Mucosa of descending colon (tissue), 3 donors: ENCODE measurements at regions not wholly inside any gene's neighbourhood (a gene's known extent, or its start where the extent isn't known, plus 50 kb on each side); places are given as distances from the start of the nearest gene placed in this dataset.

Experiments
- ATAC-seq: fragments of 200-7000 bp; cut with Tn5 transposase; one replicate; pipeline ENCODE4 v1.9.1; 2020; ENCODE audit warnings: mild to moderate bottlenecking, moderate library complexity
- DNase-seq, 3 donors: peaks; one replicate each; pipeline ENCODE4 v3.0.0-alpha.2; 2020
- H3K36me3 ChIP-seq: fragments of 200-600 bp; one replicate; pipeline ENCODE4 v1.8.0; 2021; ENCODE audit warnings: low read depth, mild to moderate bottlenecking
- H3K4me1 ChIP-seq: fragments of 200-600 bp; one replicate; pipeline ENCODE4 v1.8.0; 2021; ENCODE audit warnings: low read depth, mild to moderate bottlenecking
- H3K4me3 ChIP-seq: fragments of 200-600 bp; one replicate; pipeline ENCODE4 v1.8.0; 2021; ENCODE audit warnings: mild to moderate bottlenecking
- H3K9me3 ChIP-seq: fragments of 200-600 bp; one replicate; pipeline ENCODE4 v1.8.0; 2021; ENCODE audit warnings: mild to moderate bottlenecking
- CTCF ChIP-seq: fragments of 200-600 bp; IDR thresholded peaks from one replicate; pipeline ENCODE4 v1.8.0; 2022; ENCODE audit warnings: antibody characterized with exemption, mild to moderate bottlenecking
- intact Hi-C, 2 donors: fragments of 100-400 bp; cut with DNase I in 1 of 2; cut with micrococcal nuclease in 1 of 2; formaldehyde crosslinking; loops; one replicate each; pipeline versions ENCODE4 v1.11.0 to v1.11.1; 2022; cut with DNase I, micrococcal nuclease
- donor health status: DM: no; HTN: no; CAD: no; lungs with moderate emphysema.
- donor health status: DM: no; HTN: no; CAD: no.
- donor health status: DM: no; HTN: yes; CAD: no.

- Histone ChIP-seq H3K36me3 (no peaks in the 10 kb centered on the region), H3K4me3 (no peak overlapping the region), H3K4me1 (no peaks in the 10 kb centered on the region), H3K9me3 (no peaks in the 10 kb centered on the region)
- no peak for TF ChIP-seq CTCF
- intact Hi-C loops = no loop called here
- DNase-seq = no peak
- no peak for ATAC-seq
Observed at GRCh38 chr13:70945506-70945905, 837.3 kb upstream of the KLHL1 start.

GRCh38 chr13:70941454-70941853 lies 833.2 kb upstream of the KLHL1 start:
- no peaks in the 10 kb centered on the region for H3K9me3 ChIP-seq
- intact Hi-C loops = no loop called here
- H3K4me1 ChIP-seq = no peaks in the 10 kb centered on the region
- no peak overlapping the region for H3K4me3 ChIP-seq
- DNase-seq (no peak), ATAC-seq (no peak)
- no peaks in the 10 kb centered on the region for H3K36me3 ChIP-seq
- TF ChIP-seq CTCF = no peak

- no peak for TF ChIP-seq CTCF
- intact Hi-C loops = no loop called here
- DNase-seq (no peak), ATAC-seq (no peak)
- no peaks in the 10 kb centered on the region for H3K4me1 ChIP-seq
- H3K9me3 ChIP-seq = no peaks in the 10 kb centered on the region
- H3K4me3 ChIP-seq = no peak overlapping the region
- H3K36me3 ChIP-seq = no peaks in the 10 kb centered on the region
Observed at GRCh38 chr13:70938462-70938861, 830.2 kb upstream of the KLHL1 start.

- no peaks in the 10 kb centered on the region for H3K9me3 ChIP-seq
- H3K4me1 ChIP-seq = no peaks in the 10 kb centered on the region
- no peak for DNase-seq
- TF ChIP-seq CTCF = no peak
- no peak overlapping the region for H3K4me3 ChIP-seq
- intact Hi-C loops = no loop called here
- ATAC-seq = no peak
- H3K36me3 ChIP-seq = no peaks in the 10 kb centered on the region
Observed at GRCh38 chr13:70932511-70932910, 824.3 kb upstream of the KLHL1 start.

- intact Hi-C loops = no loop called here
- no peak for ATAC-seq
Observed at GRCh38 chr13:70923863-70924752, 815.9 kb upstream of the KLHL1 start.

More at GRCh38 chr13:70923863-70924752, 815.9 kb upstream of the KLHL1 start:
- no peak for TF ChIP-seq CTCF
- H3K4me3 ChIP-seq = no peak overlapping the region
- DNase-seq = peak in 1 of 3 donors; percentile 38
- H3K9me3 ChIP-seq = no peaks in the 10 kb centered on the region
- no peaks in the 10 kb centered on the region for H3K36me3 ChIP-seq
- H3K4me1 ChIP-seq = no peaks in the 10 kb centered on the region
